Right lobe of liver (tissue), 6 donors: ENCODE measurements at regions not wholly inside any gene's neighbourhood (a gene's known extent, or its start where the extent isn't known, plus 50 kb on each side); places are given as distances from the start of the nearest gene placed in this dataset.

ENCODE experiments used
- ATAC-seq, 4 donors: fragments of 200-7000 bp; cut with Tn5 transposase; one replicate each; pipeline ENCODE4 v1.9.1; 2020; ENCODE audit warnings: mild to moderate bottlenecking in 4 of 4, moderate library complexity in 4 of 4
- DNase-seq, 3 donors: peaks; one replicate each; pipeline ENCODE4 v3.0.0-alpha.2; 2020
- H3K27ac ChIP-seq, 3 donors: fragments of 200-600 bp; one replicate each; pipeline ENCODE4 v1.8.0; 2022
- H3K27me3 ChIP-seq, 2 donors: fragments of 200-600 bp; one replicate each; pipeline ENCODE4 v1.8.0; 2022
- H3K36me3 ChIP-seq, 4 donors: fragments of 200-600 bp; sonication (generic) in 1 of 4; one replicate each; pipeline versions ENCODE4 v1.5.1 to v1.8.0; 2017 to 2022; ENCODE audit warnings: control low read depth in 1 of 4
- H3K4me1 ChIP-seq, 4 donors: fragments of 200-600 bp; sonication (generic) in 1 of 4; one replicate each; pipeline versions ENCODE4 v1.5.1 to v1.8.0; 2017 to 2022; ENCODE audit warnings: control low read depth in 1 of 4
- H3K4me3 ChIP-seq, 3 donors: fragments of 200-600 bp; one replicate each; pipeline ENCODE4 v1.8.0; 2022
- H3K9me3 ChIP-seq, 4 donors: fragments of 200-600 bp; sonication (generic) in 1 of 4; one replicate each; pipeline versions ENCODE4 v1.5.1 to v1.8.0; 2017 to 2022; ENCODE audit warnings: control low read depth in 1 of 4
- CTCF ChIP-seq, 4 donors: fragments of 200-600 bp in 3 of 4; fragments of 450-650 bp in 1 of 4; IDR thresholded peaks; one replicate each; pipeline versions ENCODE4 v1.5.1 to v1.8.0; 2016 to 2022; ENCODE audit warnings: antibody characterized with exemption in 4 of 4, mild to moderate bottlenecking in 2 of 4
- POLR2A ChIP-seq: fragments of 450-650 bp; IDR thresholded peaks from one replicate; pipeline ENCODE4 v1.6.1; 2017; ENCODE audit warnings: antibody characterized with exemption, mild to moderate bottlenecking
- WGBS: methylation state at CpG from one replicate; pipeline ENCODE4 v1.1.6; 2018; ENCODE audit warnings: low coverage, low lambda C conversion rate; ENCODE audit not compliant: insufficient coverage; ENCODE audit errors: missing lambda C conversion rate; 5-methylcytosine and 5-hydroxymethylcytosine counted together
- intact Hi-C, 2 donors: fragments of 100-400 bp; cut with DNase I; formaldehyde crosslinking; loops; one replicate each; pipeline versions ENCODE4 v1.11.2 to v1.14.1; 2022
- donor health status: DM: no; HTN: yes; CAD: no.
- donor health status: DM: no; HTN: no; CAD: no.
- donor health status: DM: no; HTN: no; CAD: no.
- donor health status: DM: no; HTN: yes; CAD: no.
- donor health status: DM: no; HTN: yes; CAD: no.

GRCh38 chr2:220696280-220696669 lies 875.8 kb downstream of the EPHA4 start:
- TF ChIP-seq CTCF (IDR thresholded peaks at IDR 0.05) (no peak), POLR2A (no peak)
- ATAC-seq (no peak), DNase-seq (no peak)
- Histone ChIP-seq H3K27me3 (no peaks in the 10 kb centered on the region), H3K9me3 (peaks cover 0 to 4% (median 0%) of the 10 kb centered on the region in 4 donors), H3K4me1 (no peaks in the 10 kb centered on the region), H3K36me3 (no peaks in the 10 kb centered on the region), H3K27ac (no peak overlapping the region), H3K4me3 (no peak overlapping the region)
- intact Hi-C loops: no loop called here
- 64% methylated on average over 6 of the region's 6 CpGs for WGBS

- ATAC-seq (no peak), DNase-seq (no peak)
- 40% methylated on average over 1 of the region's 2 CpGs for WGBS
- Histone ChIP-seq H3K27me3 (no peaks in the 10 kb centered on the region), H3K27ac (no peak overlapping the region), H3K4me3 (no peak overlapping the region), H3K36me3 (no peaks in the 10 kb centered on the region), H3K4me1 (no peaks in the 10 kb centered on the region), H3K9me3 (peaks cover 0 to 4% (median 0%) of the 10 kb centered on the region in 4 donors)
- intact Hi-C loops: no loop called here
- TF ChIP-seq CTCF (IDR thresholded peaks at IDR 0.05): no peak
- no peak for TF ChIP-seq POLR2A
Observed at GRCh38 chr2:220697011-220697410, 875.1 kb downstream of the EPHA4 start.

DNA sequence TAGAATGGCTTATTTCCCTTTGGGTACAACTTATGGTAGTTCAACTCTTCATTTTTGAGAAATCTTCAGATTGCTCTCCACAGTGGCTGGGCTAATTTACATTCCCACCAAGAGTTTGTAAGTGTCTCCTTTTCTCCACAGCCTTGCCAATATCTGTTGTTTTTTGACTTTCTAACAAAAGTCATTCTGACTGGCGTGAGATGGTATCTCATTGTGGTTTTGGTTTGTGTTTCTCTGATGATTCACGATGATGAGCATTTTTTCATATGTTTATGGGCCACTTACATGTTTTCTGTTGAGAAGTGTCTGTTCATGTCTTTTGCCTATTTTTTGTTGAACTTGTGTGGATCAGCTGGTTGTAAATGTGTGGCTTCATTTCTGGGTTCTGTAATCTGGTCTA lies 871.0 kb downstream of the EPHA4 start:
- H3K4me3 ChIP-seq: no peak overlapping the region
- 62% methylated on average over 2 of the region's 2 CpGs for WGBS
- TF ChIP-seq CTCF (IDR thresholded peaks at IDR 0.05): no peak
- TF ChIP-seq POLR2A: no peak
- intact Hi-C loops: no loop called here
- H3K27me3 ChIP-seq: no peaks in the 10 kb centered on the region
- no peaks in the 10 kb centered on the region for H3K36me3 ChIP-seq
- peaks cover 0 to 4% (median 0%) of the 10 kb centered on the region in 4 donors for H3K9me3 ChIP-seq
- ATAC-seq (no peak), DNase-seq (no peak)
- H3K27ac ChIP-seq: no peak overlapping the region
- no peaks in the 10 kb centered on the region for H3K4me1 ChIP-seq

GRCh38 chr2:220703279-220703678 lies 868.8 kb downstream of the EPHA4 start:
- no peak for TF ChIP-seq CTCF (IDR thresholded peaks at IDR 0.05)
- TF ChIP-seq POLR2A: no peak
- DNase-seq: no peak

DNA sequence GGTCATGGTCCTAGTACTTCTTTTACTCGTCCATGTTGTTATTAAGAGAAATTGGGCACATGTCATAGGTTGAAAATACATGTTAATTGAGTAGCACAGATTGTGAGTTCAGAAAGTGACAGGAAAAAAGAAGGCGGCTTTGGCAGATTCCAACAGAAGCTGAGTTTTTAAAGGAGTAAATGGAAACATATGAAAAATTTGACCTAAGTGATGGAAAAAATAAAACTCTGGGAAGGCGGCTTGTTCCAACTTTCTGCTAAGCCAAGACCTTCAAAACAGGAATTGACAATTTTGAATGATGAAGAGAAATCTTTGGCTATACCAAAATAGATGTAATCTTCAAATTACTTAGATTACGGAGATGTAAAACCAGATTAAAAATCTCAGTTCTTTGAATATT lies 868.0 kb downstream of the EPHA4 start:
- no peak for TF ChIP-seq CTCF (IDR thresholded peaks at IDR 0.05)
- no peak for TF ChIP-seq POLR2A
- no peaks in the 10 kb centered on the region for H3K36me3 ChIP-seq
- DNase-seq: no peak
- 63% methylated on average over 4 of the region's 4 CpGs for WGBS
- H3K4me1 ChIP-seq: no peaks in the 10 kb centered on the region
- H3K27ac ChIP-seq: no peak overlapping the region
- H3K9me3 ChIP-seq: peaks cover 0 to 4% (median 0%) of the 10 kb centered on the region in 4 donors
- intact Hi-C loops: no loop called here
- H3K4me3 ChIP-seq: no peak overlapping the region
- H3K27me3 ChIP-seq: no peaks in the 10 kb centered on the region
- ATAC-seq: no peak

More at GRCh38 chr2:220703279-220703678, 868.8 kb downstream of the EPHA4 start:
- Histone ChIP-seq H3K4me3 (no peak overlapping the region), H3K27me3 (no peaks in the 10 kb centered on the region), H3K4me1 (no peaks in the 10 kb centered on the region), H3K36me3 (no peaks in the 10 kb centered on the region), H3K9me3 (peaks cover 0 to 4% (median 0%) of the 10 kb centered on the region in 4 donors), H3K27ac (no peak overlapping the region)
- intact Hi-C loops: no loop called here
- WGBS: 53% methylated on average over 5 of the region's 5 CpGs
- no peak for ATAC-seq
